ENCODE measurements at regions not wholly inside any gene's neighbourhood (a gene's known extent, or its start where the extent isn't known, plus 50 kb on each side); places are given as distances from the start of the nearest gene placed in this dataset.

GRCh38 chr17:413706-414380, 61.2 kb upstream of the RPH3AL start:
- TF ChIP-seq CTCF (IDR thresholded peaks at IDR 0.05) (no peak), POLR2AphosphoS5 (IDR thresholded peaks at IDR 0.05) (no peak), POLR2A (IDR thresholded peaks at IDR 0.05) (no peak)

Measured in transverse colon (tissue), 4 donors.